HTR-8/SVneo (cell line): ENCODE measurements at regions not wholly inside any gene's neighbourhood (a gene's known extent, or its start where the extent isn't known, plus 50 kb on each side); places are given as distances from the start of the nearest gene placed in this dataset.
"Not testable (repeated sequence)": the region's sequence is repeated elsewhere in the genome, so short reads cannot be mapped to it uniquely, and the experiment has no call there.

ENCODE experiments used
- DNase-seq: peaks from one replicate; pipeline ENCODE4 v3.0.0; 2011; ENCODE audit warnings: low spot score, mixed read lengths; ENCODE audit not compliant: insufficient read length
- FAIRE-seq: peaks from 2 replicates; lab custom pipeline; 2011; peaks lifted over from hg19 to GRCh38; lab: Jason Lieb, UNC

DNA sequence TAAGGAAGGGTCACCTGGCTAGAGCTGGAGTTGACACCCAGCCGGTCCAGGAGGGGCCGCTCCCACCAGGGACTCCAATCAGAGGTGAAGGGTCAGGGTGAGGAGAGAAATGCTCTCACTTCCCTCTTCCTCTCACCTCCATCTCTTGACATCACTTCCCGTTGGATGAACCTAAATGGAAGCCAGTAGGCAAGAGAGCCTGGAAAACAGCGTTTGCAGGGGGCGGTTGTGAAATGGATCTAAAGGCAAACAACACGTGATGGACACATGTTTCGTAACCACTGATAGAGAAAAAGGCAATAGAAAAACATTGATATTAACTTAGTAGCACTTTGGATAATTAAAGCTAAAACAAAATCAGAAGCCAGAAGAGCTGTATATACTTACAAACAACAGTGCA lies 105.6 kb upstream of the FOXA2 start:
- FAIRE-seq (no peak), DNase-seq (no peak)

DNA sequence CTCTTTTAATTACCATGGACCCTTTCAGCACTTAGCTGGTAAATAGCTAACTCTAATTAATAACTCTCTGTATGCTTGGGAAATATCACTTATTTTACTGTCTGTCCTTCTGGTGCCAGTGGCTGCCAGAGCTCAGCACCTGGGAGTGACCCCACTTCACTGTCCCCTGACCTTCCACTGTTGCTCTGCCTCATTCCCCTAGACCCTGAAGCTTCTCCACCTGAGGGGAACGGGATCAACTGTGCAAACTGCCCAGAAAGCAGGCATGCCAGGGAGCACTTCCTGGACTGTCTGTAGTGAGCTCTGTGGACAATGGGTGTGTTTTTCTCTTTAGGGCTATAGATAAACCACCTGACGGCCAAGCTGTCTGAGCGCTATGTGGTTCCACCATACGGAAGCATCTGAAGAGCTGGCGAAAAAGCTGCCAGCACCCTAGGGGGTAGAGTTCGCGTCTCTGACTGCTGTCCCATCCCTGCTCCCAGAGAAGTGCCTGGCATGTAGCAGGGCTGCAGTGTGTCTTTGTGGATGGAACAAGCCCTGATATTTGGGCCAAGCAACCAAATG lies 106.3 kb upstream of the FOXA2 start:
- DNase-seq (no peak), FAIRE-seq (no peak)

DNA sequence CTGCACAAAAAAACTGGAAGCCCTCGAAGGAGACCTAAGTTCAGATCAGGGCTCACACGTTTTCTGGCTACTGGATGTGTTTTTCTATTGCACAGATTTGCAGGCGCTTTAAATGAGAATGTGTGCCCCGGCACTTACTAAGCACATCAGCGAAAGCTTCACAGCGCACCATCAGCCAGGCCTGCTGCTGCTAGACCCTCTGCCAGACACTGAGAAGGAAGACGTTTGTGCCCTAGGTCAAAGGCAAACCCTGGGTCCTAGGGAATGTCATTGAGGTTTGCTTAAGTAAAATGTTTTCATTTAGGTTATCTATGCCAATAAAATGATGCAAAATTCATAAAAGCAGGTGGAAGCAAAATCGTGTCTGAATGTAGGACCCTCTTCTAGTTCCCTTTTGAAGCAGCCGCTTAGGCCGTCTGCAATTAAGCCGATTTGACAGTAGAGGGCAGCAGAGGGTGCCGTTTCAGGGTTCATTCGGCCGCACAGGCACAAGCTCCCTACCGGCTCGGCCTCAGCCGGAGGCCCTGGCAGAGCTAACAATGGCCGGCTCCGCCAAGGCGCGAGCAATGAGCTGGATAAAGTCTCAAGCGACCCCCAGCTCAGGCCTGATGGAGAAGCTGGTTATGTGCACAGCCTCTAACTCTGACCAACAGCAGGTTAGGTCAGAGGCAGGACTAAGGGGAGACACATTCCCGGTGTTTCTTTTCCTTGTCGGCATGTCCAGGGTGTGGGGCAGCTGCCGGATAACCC lies 107.2 kb upstream of the FOXA2 start:
- FAIRE-seq = no peak
- DNase-seq = peak; percentile 79

DNA sequence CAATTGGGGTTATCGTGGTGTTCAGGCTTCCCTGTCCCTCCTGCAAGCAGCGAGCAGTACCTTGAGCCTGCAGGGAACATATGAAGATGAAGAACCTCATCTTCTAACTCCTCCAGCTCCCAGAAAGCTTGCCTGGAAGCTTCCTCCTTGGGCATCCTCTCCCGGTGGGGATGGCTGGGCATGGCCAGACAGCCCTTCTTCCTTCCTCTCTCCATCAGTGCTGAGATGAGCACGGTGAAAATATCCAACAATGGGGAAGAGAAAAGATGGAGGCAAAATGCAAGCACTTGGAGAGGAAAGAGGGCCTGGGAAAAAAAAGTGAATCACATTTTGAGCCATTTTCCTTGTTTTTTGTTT lies 107.7 kb upstream of the FOXA2 start:
- DNase-seq = no peak
- FAIRE-seq = no peak

DNA sequence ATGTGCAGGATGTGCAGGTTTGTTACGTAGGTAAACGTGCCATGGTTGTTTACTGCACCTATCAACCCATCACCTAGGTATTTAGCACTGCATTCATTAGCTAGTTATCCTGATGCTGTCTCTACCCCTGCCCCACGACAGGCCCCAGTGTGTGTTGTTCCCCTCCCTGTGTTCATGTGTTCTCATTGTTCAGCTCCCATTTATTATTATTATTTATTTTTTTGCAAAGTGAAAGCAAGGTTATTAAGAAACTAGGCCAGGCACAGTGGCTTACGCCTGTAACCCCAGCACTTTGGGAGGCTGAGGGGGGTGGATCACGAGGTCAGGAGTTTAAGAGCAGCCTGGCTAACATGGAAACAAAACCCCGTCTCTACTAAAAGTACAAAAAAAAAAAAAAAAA lies 108.2 kb upstream of the FOXA2 start:
- DNase-seq, FAIRE-seq: not testable (repeated sequence)

DNA sequence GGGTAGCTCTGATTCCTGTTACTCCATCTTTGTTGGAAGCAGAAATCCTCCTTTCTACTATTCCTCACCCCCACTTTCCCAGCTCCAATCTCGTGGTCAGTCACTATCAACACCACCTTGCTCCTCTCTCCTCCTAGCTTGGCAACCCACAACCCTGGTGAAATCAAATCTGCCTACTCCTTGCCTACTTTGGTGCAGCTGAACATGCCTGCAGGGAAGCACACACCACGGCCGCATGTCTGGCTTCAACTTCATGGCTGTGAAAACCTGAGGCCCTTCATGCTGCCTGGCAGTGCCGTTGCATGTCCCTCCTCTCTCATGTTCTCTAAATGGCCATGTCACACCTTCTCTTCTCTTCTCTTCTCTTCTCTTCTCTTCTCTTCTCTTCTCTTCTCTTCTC lies 112.4 kb upstream of the FOXA2 start:
- DNase-seq (no peak), FAIRE-seq (no peak)

DNA sequence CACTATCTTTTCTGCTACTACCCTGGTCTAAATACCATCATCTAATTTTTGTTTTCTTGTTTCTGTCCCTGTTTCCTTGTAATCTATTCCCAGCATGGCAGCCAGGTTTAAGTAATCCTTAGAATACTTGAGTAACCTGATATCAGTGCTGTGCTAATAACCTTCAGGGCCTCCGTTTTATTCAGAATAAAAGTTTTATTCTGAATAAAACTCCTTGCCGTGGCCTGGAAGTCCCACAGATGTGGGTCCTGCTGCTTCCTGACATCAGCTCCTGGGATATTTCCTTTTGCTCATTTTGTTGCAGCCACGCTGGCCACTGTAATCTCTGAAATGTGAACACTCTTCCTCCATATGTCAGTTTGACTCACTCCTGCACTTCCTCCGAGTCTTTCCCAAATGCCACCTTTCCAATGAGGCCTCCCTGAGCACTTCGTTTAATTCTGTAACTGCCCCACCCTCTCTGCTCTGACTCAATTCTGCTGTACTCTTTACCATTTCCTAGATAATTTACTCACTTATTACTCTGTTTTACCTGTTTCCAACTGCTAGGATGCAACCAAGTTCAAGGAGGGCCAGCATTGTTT lies 114.0 kb upstream of the FOXA2 start:
- DNase-seq (no peak), FAIRE-seq (no peak)

DNA sequence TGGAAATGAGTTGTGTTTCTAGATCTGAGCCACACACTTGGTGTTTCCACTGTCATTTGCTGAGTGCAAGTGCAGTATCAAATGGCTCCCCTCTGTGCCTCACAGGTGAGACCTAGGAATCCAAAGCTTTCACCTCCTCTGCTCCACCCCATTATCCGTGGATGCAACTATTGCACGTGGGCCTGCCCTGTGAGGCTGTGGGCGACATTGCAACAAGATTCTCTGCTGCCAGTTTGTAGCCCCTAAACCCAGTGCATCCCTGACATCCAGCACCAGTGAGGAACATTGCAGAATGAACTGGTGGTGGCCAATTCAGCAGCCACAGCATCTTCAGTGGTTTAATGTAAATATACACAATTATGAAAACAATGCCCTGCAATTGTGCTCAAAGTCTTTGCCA lies 115.0 kb upstream of the FOXA2 start:
- peak; percentile 4 for FAIRE-seq

DNA sequence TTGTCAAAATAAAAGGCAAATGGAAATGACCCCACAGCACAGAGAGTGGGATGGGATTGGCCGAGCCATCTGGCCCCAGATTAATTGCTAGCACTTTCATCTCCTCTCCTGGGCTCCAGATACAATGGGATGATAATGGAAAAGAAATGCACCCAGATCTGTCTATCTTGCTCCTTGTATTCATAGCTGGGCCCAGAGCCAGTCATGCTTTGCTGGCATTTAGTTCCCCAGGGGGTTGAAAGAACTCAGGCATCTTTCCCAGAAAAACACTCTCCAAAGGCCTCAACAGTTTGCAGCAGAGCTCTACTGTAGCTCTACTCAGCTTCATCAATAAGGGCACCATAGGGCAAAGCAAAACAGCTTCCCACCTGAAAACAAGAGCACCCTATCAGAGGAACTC lies 116.0 kb upstream of the FOXA2 start:
- FAIRE-seq (no peak), DNase-seq (no peak)

More for the DNA sequence above, 115.0 kb upstream of the FOXA2 start:
- no peak for DNase-seq

DNA sequence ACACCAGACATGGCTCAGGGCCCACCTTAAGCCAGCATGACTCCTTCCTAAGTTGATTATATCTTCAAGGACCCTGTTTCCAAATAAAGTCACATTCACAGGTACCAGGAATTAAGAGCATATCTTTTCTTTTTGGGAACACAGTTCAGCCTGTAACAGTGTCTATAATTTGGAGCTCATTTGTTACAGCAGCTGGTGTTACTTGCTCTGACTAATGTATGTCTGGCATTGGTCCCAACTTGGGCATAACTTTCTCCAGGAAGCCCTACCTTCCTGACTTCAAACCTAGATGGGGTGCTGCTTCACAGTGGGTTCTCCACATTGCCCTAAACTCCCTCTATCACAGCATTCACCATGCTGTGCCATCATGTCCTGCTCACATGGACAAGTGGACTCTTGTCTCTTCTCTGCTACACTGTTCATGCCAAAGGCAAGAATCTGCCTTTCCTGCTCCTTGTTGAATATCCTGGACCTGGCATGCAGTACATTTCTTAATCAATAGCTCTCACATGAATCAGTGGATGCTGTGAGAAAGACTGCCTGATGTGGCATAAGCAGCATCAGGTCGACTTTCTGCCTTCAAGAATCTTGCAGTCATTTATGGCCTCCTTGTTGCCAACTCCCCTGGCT lies 117.4 kb upstream of the FOXA2 start:
- no peak for DNase-seq
- no peak for FAIRE-seq

DNA sequence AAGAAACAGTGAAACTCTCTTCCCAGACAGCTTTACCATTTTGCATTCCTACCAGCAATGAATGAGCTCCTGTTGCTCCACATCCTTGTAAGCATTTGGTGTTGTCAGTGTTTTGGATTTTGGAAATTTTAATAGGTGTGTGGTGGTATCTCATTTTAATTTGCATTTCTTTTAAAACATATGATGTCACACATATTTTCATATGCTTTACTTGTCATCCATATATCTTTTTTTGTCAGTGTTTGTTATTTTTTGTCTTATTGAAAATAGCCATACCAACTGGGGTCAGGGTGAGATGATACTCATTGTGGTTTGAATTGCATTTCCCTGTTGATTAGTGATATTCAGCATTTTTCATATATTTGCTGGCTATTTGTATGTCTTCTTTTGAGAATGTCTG lies 119.5 kb upstream of the FOXA2 start:
- no peak for DNase-seq

DNA sequence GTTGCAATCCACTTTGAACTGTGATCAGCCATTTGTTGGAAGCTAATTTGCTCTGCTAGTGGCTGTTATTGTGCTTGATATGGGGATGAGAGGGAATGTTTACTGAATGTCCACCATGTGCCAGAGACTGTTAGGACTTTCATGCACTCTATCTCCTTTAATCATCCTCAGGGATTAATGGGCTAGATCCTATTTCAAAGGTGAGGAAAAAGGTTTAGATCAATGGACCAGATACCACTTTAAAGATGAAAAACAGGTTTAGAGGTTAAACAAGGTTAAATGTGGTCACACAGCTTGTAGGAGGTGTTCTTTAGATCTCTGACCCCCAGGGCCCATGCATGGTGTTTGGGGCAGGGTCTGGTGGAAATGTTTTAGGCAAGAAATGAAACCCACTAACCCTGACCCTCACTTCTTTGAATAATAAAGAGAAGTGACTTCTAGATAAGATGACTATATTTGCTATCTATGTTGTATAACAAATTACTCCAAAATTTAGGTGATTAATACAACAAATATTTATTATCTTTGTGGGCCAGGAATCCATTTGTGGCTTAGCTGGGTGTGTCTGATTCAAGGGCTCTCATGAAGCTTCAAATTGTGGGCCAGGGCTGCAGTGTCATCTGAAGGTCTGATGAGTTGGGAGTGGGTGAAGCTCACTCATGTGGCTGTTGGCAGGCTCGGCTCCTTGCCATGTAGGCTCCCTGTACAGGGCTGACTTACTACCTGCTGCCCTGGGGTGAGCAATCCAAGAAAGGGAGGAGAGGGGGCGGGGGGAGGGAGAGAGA lies 127.8 kb upstream of the FOXA2 start:
- no peak for DNase-seq
- no peak for FAIRE-seq

More for the DNA sequence above, 119.5 kb upstream of the FOXA2 start:
- FAIRE-seq = no peak

DNA sequence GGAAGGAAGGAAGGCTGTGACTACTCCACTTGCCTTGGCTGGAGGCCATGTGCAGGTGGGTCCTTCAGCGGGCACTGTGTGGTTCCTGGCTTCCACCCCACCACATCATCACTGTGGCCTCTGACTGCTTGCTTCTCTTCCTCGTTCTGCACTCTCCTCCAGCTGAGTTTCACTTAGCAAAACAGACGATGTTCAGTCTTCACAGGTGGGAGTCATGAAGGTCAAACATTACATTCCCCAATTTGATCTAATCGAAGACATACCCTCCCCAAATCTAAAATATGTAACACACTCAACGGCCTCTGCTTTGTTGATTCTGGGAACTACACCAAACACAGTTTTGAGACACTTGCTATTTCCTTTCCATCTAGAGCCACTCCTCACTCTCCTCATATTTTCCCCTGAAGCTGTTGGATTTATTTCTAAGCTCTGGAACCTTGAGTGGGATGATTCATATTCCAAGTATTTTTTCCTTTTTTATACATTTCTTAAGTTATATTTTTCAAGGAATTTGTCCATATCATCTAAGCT lies 132.5 kb upstream of the FOXA2 start:
- DNase-seq = no peak
- FAIRE-seq = peak; percentile 26

DNA sequence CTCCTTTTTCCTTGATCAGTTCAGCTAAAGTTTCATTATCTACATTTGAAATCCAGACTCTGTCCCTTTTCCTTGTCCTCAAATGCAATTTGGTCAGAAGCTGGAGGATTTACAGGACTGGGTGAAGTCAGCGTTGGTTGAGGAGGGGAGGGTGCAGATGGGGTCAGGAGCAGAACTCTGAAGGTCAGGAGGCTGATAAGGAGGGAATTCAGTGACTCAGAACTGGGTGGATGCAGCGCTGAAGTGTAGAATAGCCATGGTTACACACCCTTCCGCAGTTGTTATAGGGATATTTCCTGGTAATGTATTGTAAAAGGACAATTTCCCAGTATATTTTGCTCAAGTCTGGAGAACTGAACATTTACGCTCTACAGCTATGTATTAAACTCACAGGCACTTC lies 133.1 kb upstream of the FOXA2 start:
- DNase-seq = peak; percentile 27
- FAIRE-seq = peak; percentile 20

DNA sequence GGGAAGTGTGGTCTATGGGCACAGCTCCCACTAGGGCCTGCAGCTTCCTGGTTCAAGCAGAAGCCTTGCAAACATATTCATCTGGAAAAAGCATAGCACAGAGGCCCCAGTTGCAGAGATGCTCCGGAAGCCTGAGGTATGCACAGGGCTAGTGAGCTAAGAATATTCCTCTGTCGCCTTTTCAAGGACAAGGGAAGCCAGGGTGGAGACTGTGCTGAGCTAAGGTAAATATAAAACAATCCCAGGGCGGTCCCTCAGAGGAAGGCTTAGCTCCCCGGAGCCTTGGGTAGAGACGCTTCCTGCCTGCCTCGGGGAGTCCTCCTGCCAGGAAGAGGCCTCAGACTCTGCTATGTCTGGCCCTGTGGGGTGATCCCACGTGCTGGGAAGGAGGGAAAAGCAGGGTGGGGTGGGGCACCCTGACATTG lies 134.8 kb upstream of the FOXA2 start:
- FAIRE-seq (no peak), DNase-seq (no peak)

DNA sequence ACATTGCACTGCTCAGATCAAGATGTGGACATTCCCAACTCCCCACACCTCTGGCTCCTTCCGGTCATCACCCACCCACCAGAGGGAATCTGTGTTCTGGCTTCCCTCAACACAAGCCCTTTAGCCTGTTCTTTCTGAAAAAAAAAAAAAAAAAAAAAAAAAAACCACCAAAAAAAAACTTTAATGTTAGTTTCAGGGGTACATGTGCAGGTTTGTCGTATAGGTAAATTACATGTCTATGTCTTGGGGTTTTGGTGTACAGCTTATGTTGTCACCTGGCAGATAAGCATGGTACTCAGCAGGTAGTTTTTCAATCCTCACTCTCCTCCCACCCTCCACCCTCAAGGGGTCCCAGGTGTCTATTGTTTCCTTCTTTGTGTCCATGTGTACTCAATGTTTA lies 135.8 kb upstream of the FOXA2 start:
- DNase-seq (no peak), FAIRE-seq (no peak)

DNA sequence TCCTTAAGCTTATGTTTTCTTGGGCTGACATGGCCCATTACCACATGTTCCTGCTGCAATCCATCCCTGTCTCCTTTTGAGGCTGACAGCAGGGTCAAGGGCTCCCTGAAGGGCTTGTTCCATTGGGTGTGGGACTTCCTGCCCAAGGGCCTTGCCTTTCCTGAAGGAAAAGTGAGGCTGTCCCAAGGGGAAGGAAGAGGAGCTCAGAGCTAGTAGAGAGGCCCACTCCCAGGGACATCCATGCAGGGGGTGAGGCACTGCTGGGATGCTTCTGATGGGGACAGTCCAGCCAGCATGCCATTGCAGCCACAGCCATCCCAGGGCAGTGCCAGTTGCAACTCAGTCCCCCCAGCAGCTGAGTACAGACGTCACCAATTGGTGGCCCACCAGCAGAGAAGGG lies 138.4 kb upstream of the FOXA2 start:
- no peak for FAIRE-seq
- no peak for DNase-seq

DNA sequence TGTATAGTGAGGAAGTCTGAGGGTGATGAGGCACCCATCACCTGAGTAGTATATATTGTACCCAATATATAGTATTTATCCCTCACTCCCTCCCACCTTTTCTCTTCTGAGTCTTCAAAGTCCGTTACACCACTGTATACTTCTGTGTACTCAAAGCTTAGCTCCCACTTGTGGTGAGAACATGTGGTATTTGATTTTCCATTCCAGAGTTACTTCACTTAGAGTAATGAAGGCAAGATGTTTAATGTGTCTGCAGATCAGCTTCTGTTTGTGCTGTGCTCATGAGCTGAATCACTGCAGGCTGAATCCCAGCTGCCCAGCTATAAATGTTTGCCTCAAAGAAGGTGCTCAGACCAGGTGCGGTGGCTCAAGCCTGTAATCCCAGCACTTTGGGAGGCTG lies 139.3 kb upstream of the FOXA2 start:
- FAIRE-seq (no peak), DNase-seq (no peak)

DNA sequence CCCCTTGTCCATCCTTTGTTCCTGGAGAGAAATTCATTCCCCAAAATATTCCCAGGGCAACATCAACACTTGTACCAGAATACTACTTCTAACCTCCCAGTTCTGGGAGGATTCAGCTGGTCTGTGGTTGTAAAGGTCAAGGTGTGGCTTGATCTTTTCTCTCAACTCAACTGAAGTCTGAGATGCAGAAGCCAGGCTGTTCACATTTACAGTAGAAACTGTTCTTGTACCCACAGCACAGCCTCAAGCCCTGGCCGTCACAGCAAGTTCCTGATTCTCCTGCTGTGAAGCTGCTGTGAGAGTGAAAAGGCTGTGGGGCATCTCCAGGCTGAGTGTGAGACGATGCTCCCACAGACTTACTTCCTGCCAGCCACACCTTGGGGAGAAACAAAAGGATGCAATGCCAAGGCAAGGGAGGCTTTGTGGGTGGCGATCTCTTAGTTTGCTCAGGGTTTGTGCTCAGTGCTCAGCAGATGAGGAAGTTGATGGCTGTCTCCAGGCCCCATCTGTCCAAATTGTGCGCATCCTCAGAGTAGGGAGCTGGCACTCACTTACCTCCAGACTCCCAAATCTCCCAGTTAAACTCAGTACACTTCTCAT lies 143.9 kb upstream of the FOXA2 start:
- no peak for FAIRE-seq
- DNase-seq = no peak

DNA sequence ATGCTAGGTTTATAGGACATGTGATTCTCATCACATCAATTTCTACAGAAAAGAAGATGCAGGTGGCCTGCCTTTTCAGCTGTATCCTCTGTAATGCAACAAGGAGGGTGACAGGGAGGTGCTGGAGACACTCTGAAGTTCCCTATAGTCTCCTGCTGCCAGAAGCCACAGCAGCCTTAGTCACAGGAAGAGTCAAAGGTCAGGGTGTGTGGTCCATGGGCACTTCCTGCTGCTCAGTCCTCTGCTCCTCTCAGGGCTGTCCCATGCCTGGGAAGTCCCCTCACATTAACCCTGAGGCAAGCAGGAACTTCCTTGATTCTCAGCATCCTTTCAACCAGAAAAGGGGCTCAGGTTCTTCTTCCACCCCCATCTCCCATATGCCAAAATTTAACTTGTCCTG lies 144.8 kb upstream of the FOXA2 start:
- FAIRE-seq = no peak
- DNase-seq = no peak
